Spinal cord (tissue), 9 donors: ENCODE measurements at regions not wholly inside any gene's neighbourhood (a gene's known extent, or its start where the extent isn't known, plus 50 kb on each side); places are given as distances from the start of the nearest gene placed in this dataset.

ENCODE experiments used
- DNase-seq, 6 donors: peaks; one replicate each; pipeline versions ENCODE4 v3.0.0 to v3.0.0-alpha.2; 2013 to 2015; ENCODE audit warnings: low spot score in 6 of 6, low read depth in 4 of 6
- H3K27ac ChIP-seq: one replicate; pipeline ENCODE4 v1.5.1; 2013; ENCODE audit warnings: low read depth, low read length, control low read depth
- H3K27me3 ChIP-seq: one replicate; pipeline ENCODE4 v1.6.1; 2013; ENCODE audit warnings: low read length; ENCODE audit not compliant: control insufficient read depth, insufficient read depth
- H3K36me3 ChIP-seq: one replicate; pipeline ENCODE4 v1.6.1; 2013; ENCODE audit warnings: low read length; ENCODE audit not compliant: control insufficient read depth, insufficient read depth
- H3K4me1 ChIP-seq: one replicate; pipeline ENCODE4 v1.6.1; 2013; ENCODE audit warnings: low read length; ENCODE audit not compliant: control insufficient read depth, insufficient read depth
- H3K4me3 ChIP-seq: one replicate; pipeline ENCODE4 v1.5.1; 2013; ENCODE audit warnings: low read depth, low read length, control low read depth
- H3K9me3 ChIP-seq: one replicate; pipeline ENCODE4 v1.6.1; 2013; ENCODE audit warnings: low read length; ENCODE audit not compliant: control insufficient read depth, insufficient read depth
- WGBS: methylation state at CpG from one replicate; pipeline ENCODE4 v1.1.5; 2013; ENCODE audit warnings: missing lambda C conversion rate; ENCODE audit not compliant: insufficient coverage; 5-methylcytosine and 5-hydroxymethylcytosine counted together
- donor health status: healthy.

DNA sequence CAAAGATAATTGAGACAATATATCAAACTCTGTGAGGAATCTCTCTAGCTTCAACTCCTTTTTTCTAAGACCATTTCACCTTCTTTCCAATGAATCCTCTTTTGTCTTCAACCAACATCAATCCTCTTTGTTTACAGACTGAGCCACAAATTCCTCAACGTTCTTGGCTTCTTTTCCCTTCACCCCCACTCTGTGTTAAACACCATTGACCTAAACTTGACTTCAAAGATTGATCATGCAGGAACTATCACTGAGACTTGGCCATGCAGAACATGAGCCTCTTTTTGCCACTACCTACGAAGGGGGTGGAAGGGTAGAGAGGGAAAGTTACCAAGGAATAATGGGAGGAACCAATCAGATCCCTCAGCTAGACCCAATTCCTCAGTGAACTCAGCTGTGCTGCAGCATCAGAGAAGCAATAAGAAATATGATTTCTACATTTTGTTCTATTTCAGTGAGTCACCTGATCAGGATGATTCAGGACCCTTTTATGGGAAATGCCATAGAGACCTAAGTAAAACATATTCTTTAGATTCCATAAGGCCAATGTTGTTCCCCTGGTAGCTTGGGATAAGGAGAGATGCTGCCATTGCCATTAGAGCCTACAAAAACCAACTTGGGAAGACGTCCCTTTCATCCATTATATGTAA is 187.7 kb upstream of the RGMB start:
- Histone ChIP-seq H3K27me3 (no peaks in the 10 kb centered on the region), H3K4me3 (no peak overlapping the region), H3K36me3 (no peaks in the 10 kb centered on the region), H3K27ac (no peak overlapping the region), H3K4me1 (no peaks in the 10 kb centered on the region), H3K9me3 (no peaks in the 10 kb centered on the region)
- DNase-seq, result no peak
- 33% methylated on average over 1 of the region's 3 CpGs for WGBS

DNA sequence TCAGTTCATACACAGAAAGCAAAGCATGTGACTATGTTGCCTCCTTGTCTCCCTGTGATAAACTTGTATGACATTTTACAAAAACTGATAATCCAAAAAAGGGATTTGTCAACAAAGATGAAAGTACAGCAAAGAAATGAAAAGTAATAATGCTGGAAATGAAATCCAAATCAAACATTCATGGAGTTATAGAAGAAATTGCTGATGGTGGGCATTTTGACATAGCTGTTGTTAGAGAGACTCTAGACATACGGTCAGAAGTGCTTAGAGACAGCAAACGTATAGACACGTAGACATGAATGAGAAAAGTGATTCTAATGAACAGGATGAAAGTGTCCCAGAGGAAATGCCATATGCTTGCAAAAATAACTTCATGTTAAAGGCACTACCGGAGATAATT is 186.9 kb upstream of the RGMB start:
- H3K4me3 ChIP-seq, result no peak overlapping the region
- 81% methylated on average over 3 of the region's 4 CpGs for WGBS
- no peaks in the 10 kb centered on the region for H3K9me3 ChIP-seq
- no peaks in the 10 kb centered on the region for H3K4me1 ChIP-seq
- no peak overlapping the region for H3K27ac ChIP-seq
- peak in 1 of 6 donors; percentile 20 for DNase-seq
- no peaks in the 10 kb centered on the region for H3K27me3 ChIP-seq
- no peaks in the 10 kb centered on the region for H3K36me3 ChIP-seq

DNA sequence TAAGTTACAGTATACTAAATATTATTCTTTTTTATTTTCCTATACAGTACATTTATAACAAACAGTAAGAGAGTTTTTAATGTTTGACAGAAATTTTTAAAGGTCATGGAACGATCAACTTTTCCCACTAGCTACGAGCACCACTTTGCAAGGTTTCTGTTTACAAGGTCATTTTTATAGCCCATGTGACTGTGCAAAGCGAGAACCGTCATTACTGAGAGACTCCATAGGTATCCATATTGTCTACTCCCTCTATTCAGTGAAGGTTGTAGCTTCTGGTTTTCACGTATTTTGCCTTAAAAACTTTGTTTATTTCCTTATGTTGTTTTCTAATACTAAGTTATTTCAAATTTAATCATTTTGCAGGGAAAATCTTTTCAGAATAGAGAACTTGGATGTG is 186.3 kb upstream of the RGMB start:
- no peak for DNase-seq
- Histone ChIP-seq H3K27me3 (no peaks in the 10 kb centered on the region), H3K36me3 (no peaks in the 10 kb centered on the region), H3K27ac (no peak overlapping the region), H3K4me3 (no peak overlapping the region), H3K9me3 (no peaks in the 10 kb centered on the region), H3K4me1 (no peaks in the 10 kb centered on the region)
- no CpG with 5 or more reads among the region's 5 CpGs for WGBS

DNA sequence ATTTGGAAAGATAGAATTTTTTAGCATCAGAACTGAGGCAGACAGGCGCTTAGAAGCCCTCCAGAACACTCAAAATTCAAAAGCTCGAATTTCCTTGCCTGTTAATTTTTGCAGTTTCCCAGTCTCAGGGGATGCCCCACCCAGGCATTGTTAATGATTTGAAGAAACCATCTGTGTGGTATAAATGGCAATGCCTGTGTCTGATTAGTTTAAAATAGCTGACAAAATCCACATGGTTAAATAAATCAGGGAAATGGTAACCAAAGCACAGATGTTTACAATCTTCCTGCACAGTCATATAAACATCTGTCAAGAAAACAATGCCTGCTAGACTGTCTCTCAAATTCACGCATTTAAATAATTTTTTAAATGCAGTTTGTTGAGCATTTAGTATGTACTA is 185.2 kb upstream of the RGMB start:
- no peaks in the 10 kb centered on the region for H3K9me3 ChIP-seq
- H3K27ac ChIP-seq, result no peak overlapping the region
- no peak overlapping the region for H3K4me3 ChIP-seq
- peak in 1 of 6 donors; percentile 74 for DNase-seq
- no peaks in the 10 kb centered on the region for H3K4me1 ChIP-seq
- H3K27me3 ChIP-seq, result no peaks in the 10 kb centered on the region
- no CpG with 5 or more reads among the region's 3 CpGs for WGBS
- H3K36me3 ChIP-seq, result no peaks in the 10 kb centered on the region

DNA sequence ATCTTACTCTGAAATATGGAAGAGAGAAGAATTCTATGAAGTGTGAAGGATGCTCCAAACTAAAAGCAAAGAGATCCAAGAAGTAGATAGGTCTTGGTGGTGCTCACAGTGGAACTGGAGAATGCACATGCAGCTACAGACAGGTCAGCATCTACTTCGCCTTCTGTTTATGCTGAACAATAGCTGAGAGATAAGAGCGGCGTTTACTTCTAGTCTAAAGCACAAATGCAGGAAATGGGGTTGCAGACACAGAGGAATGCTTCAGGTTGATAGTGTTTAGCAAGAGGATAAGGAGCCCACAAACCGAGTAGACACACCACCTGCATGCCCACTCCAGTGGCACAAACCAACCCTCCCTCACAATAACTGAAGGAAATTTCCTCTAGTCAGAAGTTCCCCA is 180.0 kb upstream of the RGMB start:
- Histone ChIP-seq H3K4me1 (no peaks in the 10 kb centered on the region), H3K4me3 (no peak overlapping the region), H3K9me3 (no peaks in the 10 kb centered on the region), H3K27ac (no peak overlapping the region), H3K27me3 (no peaks in the 10 kb centered on the region), H3K36me3 (no peaks in the 10 kb centered on the region)
- WGBS, result 96% methylated on average over 3 of the region's 4 CpGs
- no peak for DNase-seq

DNA sequence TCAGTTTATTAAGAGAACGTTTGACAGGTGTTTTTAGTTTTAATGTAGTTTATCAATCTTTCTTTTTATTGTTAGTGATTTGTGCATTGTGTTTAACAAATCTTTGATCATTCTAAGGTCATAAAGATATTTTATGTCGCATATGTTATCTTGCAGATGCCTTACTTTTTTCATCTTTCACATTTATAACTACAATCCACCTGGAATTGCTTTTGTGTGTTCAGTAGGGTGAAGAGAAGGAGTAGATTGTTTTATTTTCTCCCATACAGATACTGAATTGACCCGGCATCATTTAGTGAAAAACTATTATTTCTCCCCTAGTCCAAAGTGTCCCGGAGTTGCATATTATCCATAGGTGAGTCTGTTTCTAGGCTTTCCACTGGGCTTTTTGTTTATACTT is 179.4 kb upstream of the RGMB start:
- Histone ChIP-seq H3K27ac (no peak overlapping the region), H3K36me3 (no peaks in the 10 kb centered on the region), H3K27me3 (no peaks in the 10 kb centered on the region), H3K9me3 (no peaks in the 10 kb centered on the region), H3K4me3 (no peak overlapping the region), H3K4me1 (no peaks in the 10 kb centered on the region)
- WGBS, result no CpG with 5 or more reads among the region's 4 CpGs
- no peak for DNase-seq

DNA sequence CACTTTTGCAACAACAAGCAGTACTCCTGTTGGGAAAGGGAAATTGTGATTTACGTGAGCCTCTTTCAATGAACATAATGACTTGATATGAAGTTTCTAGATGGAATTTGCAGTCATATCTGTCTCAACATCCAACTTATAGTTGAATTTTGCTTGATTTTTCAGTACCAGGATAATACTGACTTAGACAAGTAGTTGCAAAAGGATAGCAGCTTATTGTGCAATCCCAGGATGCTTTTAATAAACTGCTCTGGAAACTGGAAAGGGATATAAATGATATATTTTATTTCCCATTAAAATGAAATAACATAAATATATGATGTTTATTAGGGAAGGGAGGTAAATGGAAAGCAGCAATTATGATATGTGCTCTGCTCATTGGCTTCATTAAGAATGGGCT is 174.4 kb upstream of the RGMB start:
- DNase-seq, result no peak
- H3K27ac ChIP-seq, result no peak overlapping the region
- no peaks in the 10 kb centered on the region for H3K36me3 ChIP-seq
- H3K4me3 ChIP-seq, result no peak overlapping the region
- no peaks in the 10 kb centered on the region for H3K27me3 ChIP-seq
- no peaks in the 10 kb centered on the region for H3K4me1 ChIP-seq
- H3K9me3 ChIP-seq, result peaks cover 2% of the 10 kb centered on the region
- WGBS, result no CpG with 5 or more reads among the region's 1 CpG

DNA sequence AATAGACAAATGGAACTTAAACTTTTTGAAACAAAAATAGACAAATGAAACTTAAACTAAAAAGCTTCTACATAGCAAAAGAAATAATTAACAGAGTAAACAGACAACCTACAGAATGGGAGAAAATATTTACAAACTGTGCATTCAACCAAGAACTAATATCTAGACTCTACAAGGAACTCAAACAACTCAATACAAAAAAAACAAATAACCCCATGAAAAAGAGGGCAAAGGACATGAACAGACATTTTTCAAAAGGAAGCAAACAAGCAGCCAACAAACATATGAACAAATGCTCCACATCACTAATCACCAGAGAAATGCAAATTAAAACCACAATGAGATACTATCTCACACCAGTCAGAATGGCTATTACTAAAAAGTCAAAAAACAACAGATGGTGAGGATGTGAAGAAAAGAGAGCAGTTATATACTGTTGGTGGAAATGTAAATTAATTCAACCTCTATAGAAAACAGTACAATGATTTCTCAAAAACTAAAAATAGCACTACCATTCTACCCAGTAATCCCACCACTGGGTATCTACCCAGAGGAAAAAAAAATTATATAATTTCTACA is 170.8 kb upstream of the RGMB start:
- Histone ChIP-seq H3K4me3 (no peak overlapping the region), H3K36me3 (no peaks in the 10 kb centered on the region), H3K27ac (no peak overlapping the region), H3K4me1 (no peaks in the 10 kb centered on the region), H3K27me3 (no peaks in the 10 kb centered on the region), H3K9me3 (peaks cover 2% of the 10 kb centered on the region)
- no peak for DNase-seq

DNA sequence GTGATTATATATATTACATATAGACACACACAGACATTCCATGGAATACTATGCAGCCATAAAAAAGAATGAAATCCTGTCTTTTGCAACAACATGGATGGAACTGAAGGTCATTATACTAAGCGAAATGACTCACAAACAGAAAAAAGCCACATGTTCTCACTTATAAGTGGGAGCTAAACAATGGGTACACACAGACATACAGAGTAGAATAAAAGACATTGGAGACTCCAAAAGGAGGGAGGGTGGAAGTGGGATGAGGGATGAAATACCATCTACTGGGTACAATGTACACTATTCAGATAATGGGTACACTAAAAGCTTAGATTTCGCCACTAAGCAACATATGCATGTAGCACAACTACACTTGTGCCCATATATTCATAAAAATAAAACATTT is 170.0 kb upstream of the RGMB start:
- peaks cover 2% of the 10 kb centered on the region for H3K9me3 ChIP-seq
- WGBS, result no CpG with 5 or more reads among the region's 2 CpGs
- no peaks in the 10 kb centered on the region for H3K27me3 ChIP-seq
- no peaks in the 10 kb centered on the region for H3K4me1 ChIP-seq
- DNase-seq, result no peak
- no peak overlapping the region for H3K4me3 ChIP-seq
- no peak overlapping the region for H3K27ac ChIP-seq
- H3K36me3 ChIP-seq, result no peaks in the 10 kb centered on the region

DNA sequence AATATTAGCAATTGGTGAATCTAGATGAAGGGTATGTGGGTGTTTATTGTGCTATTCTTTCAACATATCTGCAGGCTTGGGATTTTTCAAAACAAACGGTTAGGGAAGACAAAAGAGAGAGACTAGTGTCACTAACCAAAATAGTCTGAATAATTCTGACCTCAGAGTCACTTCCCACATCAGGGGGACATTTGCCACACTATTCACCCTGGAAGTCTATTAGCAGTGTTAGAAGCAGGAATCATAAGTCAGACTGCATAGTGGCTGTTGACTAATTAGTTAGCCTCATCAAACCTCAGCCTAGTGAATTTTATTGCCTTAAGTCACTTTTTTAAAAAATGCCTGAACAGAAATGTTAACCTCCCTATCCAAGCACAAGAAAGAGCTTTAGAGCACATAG is 169.2 kb upstream of the RGMB start:
- peak in 1 of 6 donors; percentile 40 for DNase-seq
- WGBS, result no CpG with 5 or more reads among the region's 1 CpG
- Histone ChIP-seq H3K27ac (no peak overlapping the region), H3K9me3 (peaks cover 2% of the 10 kb centered on the region), H3K4me1 (no peaks in the 10 kb centered on the region), H3K27me3 (no peaks in the 10 kb centered on the region), H3K4me3 (no peak overlapping the region), H3K36me3 (no peaks in the 10 kb centered on the region)
